ENCODE measurements at regions not wholly inside any gene's neighbourhood (a gene's known extent, or its start where the extent isn't known, plus 50 kb on each side); places are given as distances from the start of the nearest gene placed in this dataset.

GRCh38 chr7:15857026-15857425 lies 170.5 kb upstream of the MEOX2 start:
- no peak for TF ChIP-seq RXRA (IDR thresholded peaks at IDR 0.05)
- TF ChIP-seq HNF4G (IDR thresholded peaks at IDR 0.05): no peak
- no peak for TF ChIP-seq JUND (IDR thresholded peaks at IDR 0.05)
- no peak for TF ChIP-seq FOXA1 (IDR thresholded peaks at IDR 0.05)
- TF ChIP-seq MAX (IDR thresholded peaks at IDR 0.05): no peak
- H3K27ac ChIP-seq (ENCODE audit: low read depth in 1 of 2, low read length in 2 of 2): no peak overlapping the region
- 92% methylated on average over 3 of the region's 3 CpGs for WGBS
- H3K9ac ChIP-seq (ENCODE audit: low read depth in 1 of 2, low read length in 2 of 2): no peak overlapping the region
- no peak overlapping the region for H3K4me3 ChIP-seq (ENCODE audit: low read depth in 1 of 3, low read length in 3 of 3)
- H3K27me3 ChIP-seq (ENCODE audit: control insufficient read depth in 4 of 4, insufficient read depth in 4 of 4, low read length in 3 of 4): no peaks in the 10 kb centered on the region
- peaks cover 0 to 2% (median 0%) of the 10 kb centered on the region in 4 donors for H3K9me3 ChIP-seq (ENCODE audit: control insufficient read depth in 4 of 4, low read length in 3 of 4)
- no peak for DNase-seq (ENCODE audit: low spot score)
- H3K36me3 ChIP-seq (ENCODE audit: control insufficient read depth in 4 of 4, insufficient read depth in 3 of 4, low read depth in 1 of 4, low read length in 3 of 4): no peaks in the 10 kb centered on the region
- H3K4me1 ChIP-seq (ENCODE audit: control insufficient read depth in 4 of 4, insufficient read depth in 4 of 4, low read length in 3 of 4): no peaks in the 10 kb centered on the region

- Histone ChIP-seq H3K36me3 (ENCODE audit: control insufficient read depth in 4 of 4, insufficient read depth in 3 of 4, low read depth in 1 of 4, low read length in 3 of 4) (no peaks in the 10 kb centered on the region), H3K9ac (ENCODE audit: low read depth in 1 of 2, low read length in 2 of 2) (no peak overlapping the region), H3K27ac (ENCODE audit: low read depth in 1 of 2, low read length in 2 of 2) (no peak overlapping the region), H3K9me3 (ENCODE audit: control insufficient read depth in 4 of 4, low read length in 3 of 4) (peaks cover 0 to 2% (median 0%) of the 10 kb centered on the region in 4 donors), H3K27me3 (ENCODE audit: control insufficient read depth in 4 of 4, insufficient read depth in 4 of 4, low read length in 3 of 4) (no peaks in the 10 kb centered on the region), H3K4me1 (ENCODE audit: control insufficient read depth in 4 of 4, insufficient read depth in 4 of 4, low read length in 3 of 4) (no peaks in the 10 kb centered on the region), H3K4me3 (ENCODE audit: low read depth in 1 of 3, low read length in 3 of 3) (no peak overlapping the region)
- TF ChIP-seq HNF4A (conservative IDR thresholded peaks at IDR 0.05): no peak
- no peak for TF ChIP-seq HNF4G (IDR thresholded peaks at IDR 0.05)
- no peak for TF ChIP-seq SP1 (IDR thresholded peaks at IDR 0.05)
- no peak for TF ChIP-seq REST (IDR thresholded peaks at IDR 0.05)
- no peak for TF ChIP-seq RAD21 (IDR thresholded peaks at IDR 0.05)
- no peak for TF ChIP-seq GABPA (IDR thresholded peaks at IDR 0.05 in 1 of 2, conservative IDR thresholded peaks at IDR 0.05 in 1 of 2)
- TF ChIP-seq ATF3 (IDR thresholded peaks at IDR 0.05): no peak
- no peak for TF ChIP-seq YY1 (IDR thresholded peaks at IDR 0.05)
- TF ChIP-seq TAF1 (conservative IDR thresholded peaks at IDR 0.05): no peak
- no peak for TF ChIP-seq EGR1 (IDR thresholded peaks at IDR 0.05; ENCODE audit: low read depth in 2 of 2)
- TF ChIP-seq RXRA (IDR thresholded peaks at IDR 0.05): no peak
- no peak for TF ChIP-seq CTCF (IDR thresholded peaks at IDR 0.05; ENCODE audit: low read depth, low read length, missing input control)
- no peak for TF ChIP-seq NR2F2 (IDR thresholded peaks at IDR 0.05)
- no peak for TF ChIP-seq JUND (IDR thresholded peaks at IDR 0.05)
- TF ChIP-seq ZBTB33 (IDR thresholded peaks at IDR 0.05): no peak
- TF ChIP-seq MAX (IDR thresholded peaks at IDR 0.05): no peak
- TF ChIP-seq FOXA2 (IDR thresholded peaks at IDR 0.05): no peak
- TF ChIP-seq FOXA1 (IDR thresholded peaks at IDR 0.05): no peak
- no peak for DNase-seq (ENCODE audit: low spot score)
Observed at GRCh38 chr7:15856311-15856710, 169.8 kb upstream of the MEOX2 start.

All from liver (tissue), 8 donors.